ENCODE measurements at regions not wholly inside any gene's neighbourhood (a gene's known extent, or its start where the extent isn't known, plus 50 kb on each side); places are given as distances from the start of the nearest gene placed in this dataset.
A peak's percentile ranks its signal among the peaks of the same experiment; 100 is the strongest.

- Histone ChIP-seq H3K27ac (ENCODE audit: insufficient read depth, low read length) (no peak overlapping the region), H4K8ac (ENCODE audit: low read depth in 2 of 2, low read length in 2 of 2) (no peak overlapping the region), H3K9me3 (ENCODE audit: control insufficient read depth, insufficient read depth, low read length) (no peaks in the 10 kb centered on the region), H2BK20ac (ENCODE audit: low read depth, low read length) (no peak overlapping the region), H3K9ac (ENCODE audit: low read depth, low read length) (no peak overlapping the region), H3K14ac (replicated peaks; ENCODE audit: low read depth, low read length) (no peak overlapping the region), H3K56ac (ENCODE audit: extremely low read depth, insufficient read depth, low read length) (no peak overlapping the region), H3K4me1 (ENCODE audit: control insufficient read depth, insufficient read depth, low read length) (no peaks in the 10 kb centered on the region), H4K91ac (ENCODE audit: insufficient read depth, low read depth, low read length) (no peak overlapping the region), H4K20me1 (ENCODE audit: insufficient read depth, low read length) (no peaks in the 10 kb centered on the region), H3K27me3 (ENCODE audit: control insufficient read depth, insufficient read depth, low read length) (peaks cover 2% of the 10 kb centered on the region), H3K9me1 (ENCODE audit: insufficient read depth, low read length) (no peaks in the 10 kb centered on the region), H2BK15ac (ENCODE audit: low read depth, low read length) (no peak overlapping the region), H3K4me2 (ENCODE audit: low read depth, low read length) (no peak overlapping the region), H2BK5ac (ENCODE audit: low read depth, low read length, poor library complexity, severe bottlenecking) (no peak overlapping the region), H3K79me1 (ENCODE audit: low read depth in 1 of 2, low read length in 2 of 2) (no peaks in the 10 kb centered on the region), H3K36me3 (ENCODE audit: control insufficient read depth, insufficient read depth, low read length) (no peaks in the 10 kb centered on the region), H2AFZ (replicated peaks; ENCODE audit: low read length, poor library complexity) (no peak overlapping the region), H3K4ac (ENCODE audit: low read depth, low read length) (peak overlapping the region; percentile 3; the same call in 1 of the 2 replicates), H3K4me3 (ENCODE audit: insufficient read depth, low read depth, low read length) (no peak overlapping the region), H2BK120ac (ENCODE audit: low read depth, low read length) (no peak overlapping the region), H2AK5ac (ENCODE audit: low read depth, low read length) (no peak overlapping the region), H4K5ac (ENCODE audit: low read depth, low read length) (no peak overlapping the region), H3K23ac (ENCODE audit: low read depth, low read length) (no peak overlapping the region), H3K18ac (ENCODE audit: low read depth, low read length) (peak overlapping the region; percentile 3; the same call in 1 of the 2 replicates), H2AK9ac (replicated peaks; ENCODE audit: low read depth, low read length, poor library complexity) (no peak overlapping the region)
- BruUV-seq (replicated peaks), result no TSS peak
- TF ChIP-seq ELK1 (IDR thresholded peaks at IDR 0.05; ENCODE audit: borderline replicate concordance, low read depth, low read length), result no peak
- no peak for TF ChIP-seq CTCF (conservative IDR thresholded peaks at IDR 0.05; ENCODE audit: low read depth, low read length)
- TF ChIP-seq RCOR1 (IDR thresholded peaks at IDR 0.05; ENCODE audit: insufficient replicate concordance, low read length), result no peak
- TF ChIP-seq NFE2L2 (IDR thresholded peaks at IDR 0.05; ENCODE audit: low read depth, low read length), result no peak
- TF ChIP-seq RAD21 (IDR thresholded peaks at IDR 0.05; ENCODE audit: low read length), result no peak
- TF ChIP-seq BHLHE40 (IDR thresholded peaks at IDR 0.05; ENCODE audit: low read depth, low read length), result no peak
- no peak for TF ChIP-seq MAZ (IDR thresholded peaks at IDR 0.05; ENCODE audit: borderline replicate concordance, low read depth, low read length)
- TF ChIP-seq SMC3 (IDR thresholded peaks at IDR 0.05; ENCODE audit: low read depth, low read length), result no peak
- TF ChIP-seq FOS (IDR thresholded peaks at IDR 0.05; ENCODE audit: low read depth, low read length), result no peak
- no peak for TF ChIP-seq MAFK (IDR thresholded peaks at IDR 0.05; ENCODE audit: low read depth, low read length)
- no peak for TF ChIP-seq POLR2A (IDR thresholded peaks at IDR 0.05; ENCODE audit: low read depth, low read length)
- TF ChIP-seq RFX5 (IDR thresholded peaks at IDR 0.05; ENCODE audit: low read depth, low read length), result no peak
- no peak for TF ChIP-seq USF2 (IDR thresholded peaks at IDR 0.05; ENCODE audit: low read depth, low read length)
- TF ChIP-seq MXI1 (IDR thresholded peaks at IDR 0.05; ENCODE audit: borderline replicate concordance, low read depth, low read length), result no peak
- no peak for TF ChIP-seq CHD1 (IDR thresholded peaks at IDR 0.05; ENCODE audit: low read depth, low read length)
- no peak for TF ChIP-seq CEBPB (IDR thresholded peaks at IDR 0.05; ENCODE audit: low read depth, low read length)
- ATAC-seq (ENCODE audit: low read depth) (no peak), DNase-seq (no peak)
- ChIA-PET POLR2A (ENCODE audit: unreplicated experiment) (no interaction called here), CTCF (no interaction called here)
- intact Hi-C loops (cut with micrococcal nuclease), result no loop called here
- dilution Hi-C loops (cut with HindIII; ENCODE audit: low sequenced_read_pairs, unreplicated experiment), result no loop called here
- in situ Hi-C loops (cut with MboI; ENCODE audit: low sequenced_read_pairs), result no loop called here
- no CpG with 5 or more reads among the region's 3 CpGs for WGBS, 2 experiments (ENCODE audit: extremely low coverage in 2 of 2, insufficient read length in 1 of 2)
These were observed 257.1 kb upstream of the STT3B start for GRCh38 chr3:31275583-31275982.

Data from IMR-90 (cell line).